OCI-LY3 (cell line): ENCODE measurements at regions not wholly inside any gene's neighbourhood (a gene's known extent, or its start where the extent isn't known, plus 50 kb on each side); places are given as distances from the start of the nearest gene placed in this dataset.

Experiments
- H2AFZ ChIP-seq: fragments of 200-600, 300-600 bp; shearing (Covaris generic); 2 replicates; pipeline ENCODE4 v1.6.0; 2014; ENCODE audit warnings: antibody characterized with exemption, low read depth, low read length
- H3K27ac ChIP-seq: fragments of 200-600, 300-600 bp; sonication (generic); 2 replicates; pipeline ENCODE4 v1.5.1; 2014; ENCODE audit warnings: mild to moderate bottlenecking, low read length, moderate library complexity, mixed read lengths
- H3K27me3 ChIP-seq: fragments of 200-600, 300-600 bp; sonication (generic); 2 replicates; pipeline ENCODE4 v1.6.1; 2014; ENCODE audit warnings: low read depth, low read length, mixed read lengths
- H3K36me3 ChIP-seq: fragments of 200-600, 300-600 bp; sonication (generic); replicated peaks from 2 replicates; pipeline ENCODE3; 2014; ENCODE audit warnings: low read depth, low read length, mixed read lengths
- H3K4me1 ChIP-seq: fragments of 300-600, 200-600 bp; sonication (generic); 2 replicates; pipeline ENCODE4 v1.6.1; 2014; ENCODE audit warnings: low read length, mixed read lengths
- H3K4me2 ChIP-seq: fragments of 200-600, 300-600 bp; sonication (generic); 2 replicates; pipeline ENCODE4 v1.6.1; 2014; ENCODE audit warnings: low read length, mixed read lengths
- H3K4me3 ChIP-seq: fragments of 300-600, 200-600 bp; sonication (generic); 2 replicates; pipeline ENCODE4 v1.5.1; 2014; ENCODE audit warnings: antibody characterized with exemption, mild to moderate bottlenecking, low read length, moderate library complexity
- H3K79me2 ChIP-seq: fragments of 300-600, 200-600 bp; shearing (Covaris generic); 2 replicates; pipeline ENCODE4 v1.6.1; 2014; ENCODE audit warnings: mild to moderate bottlenecking, low read length, mixed read lengths
- H3K9ac ChIP-seq: fragments of 300-600, 200-600 bp; shearing (Covaris generic); 2 replicates; pipeline ENCODE4 v1.6.0; 2014; ENCODE audit warnings: mild to moderate bottlenecking, low read length, moderate library complexity
- H3K9me3 ChIP-seq: fragments of 200-600, 300-600 bp; shearing (Covaris generic); 2 replicates; pipeline ENCODE4 v1.6.1; 2014; ENCODE audit warnings: low read length, mixed read lengths; ENCODE audit not compliant: insufficient read depth
- H4K20me1 ChIP-seq: fragments of 200-600, 300-600 bp; sonication (generic); 2 replicates; pipeline ENCODE4 v1.6.1; 2016; ENCODE audit warnings: low read length, mixed read lengths; ENCODE audit not compliant: insufficient read depth
- CTCF ChIP-seq: fragments of 200-600, 300-600 bp; sonication (generic); IDR thresholded peaks from 2 replicates; pipeline ENCODE4 v1.5.1; 2014; ENCODE audit warnings: antibody characterized with exemption, low read length, low read depth
- EZH2phosphoT487 ChIP-seq: fragments of 200-600 bp; shearing (Covaris generic); IDR thresholded peaks from 2 replicates; pipeline ENCODE4 v1.6.1; 2018; ENCODE audit warnings: antibody characterized with exemption, mixed run types, low read depth

GRCh38 chr18:24817150-24817549, 356.7 kb downstream of the HRH4 start:
- Histone ChIP-seq H3K36me3 (no peaks in the 10 kb centered on the region), H3K4me1 (no peaks in the 10 kb centered on the region)

GRCh38 chr18:24817587-24818371, 357.3 kb downstream of the HRH4 start:
- no peaks in the 10 kb centered on the region for H3K4me1 ChIP-seq
- H4K20me1 ChIP-seq: no peaks in the 10 kb centered on the region
- no peaks in the 10 kb centered on the region for H3K36me3 ChIP-seq
- no peak overlapping the region for H3K9ac ChIP-seq
- H3K4me3 ChIP-seq: no peak overlapping the region
- no peak for TF ChIP-seq CTCF
- TF ChIP-seq EZH2phosphoT487: no peak
- H3K9me3 ChIP-seq: no peaks in the 10 kb centered on the region
- no peaks in the 10 kb centered on the region for H3K79me2 ChIP-seq
- H3K4me2 ChIP-seq: no peak overlapping the region
- H3K27me3 ChIP-seq: peaks cover 6% of the 10 kb centered on the region
- H3K27ac ChIP-seq: no peak overlapping the region
- H2AFZ ChIP-seq: no peak overlapping the region

More at GRCh38 chr18:24817150-24817549, 356.7 kb downstream of the HRH4 start:
- H3K27ac ChIP-seq: no peak overlapping the region
- no peaks in the 10 kb centered on the region for H3K79me2 ChIP-seq
- peaks cover 6% of the 10 kb centered on the region for H3K27me3 ChIP-seq
- H3K9me3 ChIP-seq: no peaks in the 10 kb centered on the region
- H4K20me1 ChIP-seq: no peaks in the 10 kb centered on the region
- TF ChIP-seq EZH2phosphoT487 (no peak), CTCF (no peak)
- no peak overlapping the region for H3K9ac ChIP-seq
- no peak overlapping the region for H2AFZ ChIP-seq
- H3K4me2 ChIP-seq: no peak overlapping the region
- H3K4me3 ChIP-seq: no peak overlapping the region

GRCh38 chr18:24818441-24818840, 358.0 kb downstream of the HRH4 start:
- Histone ChIP-seq H3K9me3 (no peaks in the 10 kb centered on the region), H3K4me2 (no peak overlapping the region), H3K79me2 (no peaks in the 10 kb centered on the region), H2AFZ (no peak overlapping the region), H3K36me3 (no peaks in the 10 kb centered on the region), H3K27me3 (peaks cover 6% of the 10 kb centered on the region), H3K27ac (no peak overlapping the region), H3K4me1 (no peaks in the 10 kb centered on the region), H4K20me1 (no peaks in the 10 kb centered on the region), H3K9ac (no peak overlapping the region), H3K4me3 (no peak overlapping the region)
- TF ChIP-seq CTCF (no peak), EZH2phosphoT487 (no peak)

- Histone ChIP-seq H3K79me2 (no peaks in the 10 kb centered on the region), H3K36me3 (no peaks in the 10 kb centered on the region), H3K4me2 (no peak overlapping the region), H2AFZ (no peak overlapping the region), H3K9me3 (no peaks in the 10 kb centered on the region), H3K4me1 (no peaks in the 10 kb centered on the region), H3K4me3 (no peak overlapping the region), H3K9ac (no peak overlapping the region), H3K27ac (no peak overlapping the region), H4K20me1 (no peaks in the 10 kb centered on the region), H3K27me3 (peaks cover 6% of the 10 kb centered on the region)
- TF ChIP-seq CTCF (no peak), EZH2phosphoT487 (no peak)
Measured at GRCh38 chr18:24819141-24819890, 358.9 kb downstream of the HRH4 start.
